ENCODE measurements at regions not wholly inside any gene's neighbourhood (a gene's known extent, or its start where the extent isn't known, plus 50 kb on each side); places are given as distances from the start of the nearest gene placed in this dataset.

GRCh38 chr6:148208298-148208697 is 134.3 kb upstream of the SASH1 start:
- no peak overlapping the region for H3K27ac Mint-ChIP-seq

DNA sequence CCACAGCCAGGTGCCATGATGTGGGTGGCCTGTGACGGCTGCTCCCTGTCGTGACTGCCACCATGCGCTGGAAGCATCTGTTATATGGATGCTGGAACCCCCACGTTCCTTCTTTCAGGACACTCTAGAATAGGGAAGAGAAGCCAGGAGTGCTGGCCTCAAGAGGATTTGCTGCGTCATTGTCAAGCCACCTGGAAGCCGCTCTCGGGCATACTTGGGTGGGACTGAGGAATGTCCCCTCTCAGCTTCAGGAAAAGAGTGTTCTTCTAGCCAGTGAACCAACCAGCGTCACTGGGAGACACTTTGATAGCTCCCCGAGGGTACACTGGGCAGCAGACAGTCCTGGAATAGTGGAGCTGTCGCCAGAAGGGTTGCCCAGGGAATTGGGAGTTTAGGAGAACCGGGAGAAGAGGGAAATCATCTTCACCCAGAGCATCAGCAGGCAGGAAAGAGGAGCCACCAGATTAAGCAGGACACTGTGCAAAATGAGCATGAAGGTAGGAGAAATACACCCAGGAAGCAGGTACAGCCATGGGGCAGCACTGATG is 130.8 kb upstream of the SASH1 start:
- Mint-ChIP-seq H3K27me3 (peaks cover 35% of the 10 kb centered on the region), H3K36me3 (no peaks in the 10 kb centered on the region), H3K9me3 (peaks cover 0 to 2% (median 0%) of the 10 kb centered on the region in 3 donors), H3K4me1 (no peaks in the 10 kb centered on the region), H3K27ac (no peak overlapping the region), H3K4me3 (no peak overlapping the region)

More at GRCh38 chr6:148208298-148208697, 134.3 kb upstream of the SASH1 start:
- H3K36me3 Mint-ChIP-seq: no peaks in the 10 kb centered on the region
- no peak overlapping the region for H3K4me3 Mint-ChIP-seq
- H3K9me3 Mint-ChIP-seq: peaks cover 5 to 6% (median 5%) of the 10 kb centered on the region in 3 donors
- H3K4me1 Mint-ChIP-seq: peaks cover 3 to 6% (median 4%) of the 10 kb centered on the region in 3 donors
- peaks cover 34% of the 10 kb centered on the region for H3K27me3 Mint-ChIP-seq

DNA sequence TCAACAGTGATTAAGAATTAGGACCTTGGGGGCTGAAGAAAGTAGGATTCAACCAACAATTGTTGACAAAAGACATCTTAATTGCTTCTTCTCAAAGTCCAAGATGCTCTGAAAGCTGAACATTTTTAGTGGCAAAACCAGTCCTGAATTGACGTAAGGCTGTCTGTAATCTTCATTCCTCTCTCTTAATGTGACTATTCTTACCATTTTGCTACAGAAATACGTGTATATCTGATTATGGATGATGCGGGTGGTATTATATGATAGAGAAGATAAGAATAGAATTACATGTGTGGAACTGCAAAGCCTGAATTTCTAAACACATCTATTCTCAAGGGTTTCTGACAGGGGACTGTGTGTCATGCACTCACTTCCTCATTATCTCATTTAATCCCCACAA is 130.3 kb upstream of the SASH1 start:
- H3K4me3 Mint-ChIP-seq: no peak overlapping the region
- peaks cover 0 to 2% (median 0%) of the 10 kb centered on the region in 3 donors for H3K9me3 Mint-ChIP-seq
- H3K36me3 Mint-ChIP-seq: no peaks in the 10 kb centered on the region
- H3K4me1 Mint-ChIP-seq: no peaks in the 10 kb centered on the region
- no peak overlapping the region for H3K27ac Mint-ChIP-seq
- peaks cover 37% of the 10 kb centered on the region for H3K27me3 Mint-ChIP-seq

- Mint-ChIP-seq H3K27me3 (peaks cover 31% of the 10 kb centered on the region), H3K36me3 (no peaks in the 10 kb centered on the region), H3K9me3 (peaks cover 0 to 2% (median 0%) of the 10 kb centered on the region in 3 donors), H3K4me3 (no peak overlapping the region), H3K27ac (no peak overlapping the region), H3K4me1 (no peaks in the 10 kb centered on the region)
Observed at GRCh38 chr6:148213366-148213765, 129.3 kb upstream of the SASH1 start.

- peaks cover 31% of the 10 kb centered on the region for H3K27me3 Mint-ChIP-seq
Observed at GRCh38 chr6:148214667-148215066, 128.0 kb upstream of the SASH1 start.

DNA sequence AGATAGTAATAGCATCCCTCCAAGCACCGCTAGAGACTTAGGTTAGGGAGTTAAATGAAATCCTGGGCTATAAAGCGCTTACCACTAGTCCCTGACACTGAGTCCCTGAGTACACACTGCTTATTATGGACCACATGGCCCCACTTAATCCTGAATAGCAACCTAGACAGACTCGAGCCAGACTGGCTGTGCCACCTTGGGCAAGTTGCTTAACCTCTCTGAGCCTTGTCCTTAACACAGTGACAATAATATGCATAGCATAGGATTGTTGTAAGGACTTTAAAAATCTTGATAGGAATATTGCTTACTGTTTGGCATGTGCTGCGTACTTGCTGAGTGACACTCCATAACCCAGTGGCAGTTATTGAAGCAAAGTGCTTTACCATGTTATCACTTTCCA is 125.6 kb upstream of the SASH1 start:
- peaks cover 30% of the 10 kb centered on the region for H3K27me3 Mint-ChIP-seq
- H3K36me3 Mint-ChIP-seq: no peaks in the 10 kb centered on the region
- no peak overlapping the region for H3K27ac Mint-ChIP-seq
- no peaks in the 10 kb centered on the region for H3K4me1 Mint-ChIP-seq
- no peak overlapping the region for H3K4me3 Mint-ChIP-seq
- no peaks in the 10 kb centered on the region for H3K9me3 Mint-ChIP-seq

More at GRCh38 chr6:148214667-148215066, 128.0 kb upstream of the SASH1 start:
- Mint-ChIP-seq H3K4me1 (no peaks in the 10 kb centered on the region), H3K27ac (no peak overlapping the region), H3K36me3 (no peaks in the 10 kb centered on the region), H3K9me3 (no peaks in the 10 kb centered on the region), H3K4me3 (no peak overlapping the region)

DNA sequence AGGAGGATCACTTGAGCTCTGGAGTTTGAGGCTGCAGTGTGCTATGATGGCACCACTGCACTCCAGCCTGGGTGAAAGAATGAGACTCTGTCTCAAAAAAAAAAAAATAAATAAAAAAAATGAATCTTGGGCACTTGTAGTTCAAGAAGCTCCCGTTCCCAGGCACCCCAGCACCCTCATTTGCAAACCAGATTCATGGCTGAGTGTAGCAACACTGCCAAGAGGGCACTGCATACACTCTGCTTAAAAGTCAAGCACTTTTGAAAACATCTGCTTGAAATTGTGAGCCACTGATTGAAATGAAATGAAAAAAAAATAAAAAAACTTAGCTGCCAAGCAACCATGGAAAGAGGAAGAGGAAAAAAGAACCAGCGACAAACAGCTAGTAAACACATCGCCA is 124.7 kb upstream of the SASH1 start:
- H3K27me3 Mint-ChIP-seq: peaks cover 25% of the 10 kb centered on the region
- no peaks in the 10 kb centered on the region for H3K9me3 Mint-ChIP-seq
- no peaks in the 10 kb centered on the region for H3K36me3 Mint-ChIP-seq
- no peak overlapping the region for H3K27ac Mint-ChIP-seq
- H3K4me3 Mint-ChIP-seq: no peak overlapping the region
- no peaks in the 10 kb centered on the region for H3K4me1 Mint-ChIP-seq

DNA sequence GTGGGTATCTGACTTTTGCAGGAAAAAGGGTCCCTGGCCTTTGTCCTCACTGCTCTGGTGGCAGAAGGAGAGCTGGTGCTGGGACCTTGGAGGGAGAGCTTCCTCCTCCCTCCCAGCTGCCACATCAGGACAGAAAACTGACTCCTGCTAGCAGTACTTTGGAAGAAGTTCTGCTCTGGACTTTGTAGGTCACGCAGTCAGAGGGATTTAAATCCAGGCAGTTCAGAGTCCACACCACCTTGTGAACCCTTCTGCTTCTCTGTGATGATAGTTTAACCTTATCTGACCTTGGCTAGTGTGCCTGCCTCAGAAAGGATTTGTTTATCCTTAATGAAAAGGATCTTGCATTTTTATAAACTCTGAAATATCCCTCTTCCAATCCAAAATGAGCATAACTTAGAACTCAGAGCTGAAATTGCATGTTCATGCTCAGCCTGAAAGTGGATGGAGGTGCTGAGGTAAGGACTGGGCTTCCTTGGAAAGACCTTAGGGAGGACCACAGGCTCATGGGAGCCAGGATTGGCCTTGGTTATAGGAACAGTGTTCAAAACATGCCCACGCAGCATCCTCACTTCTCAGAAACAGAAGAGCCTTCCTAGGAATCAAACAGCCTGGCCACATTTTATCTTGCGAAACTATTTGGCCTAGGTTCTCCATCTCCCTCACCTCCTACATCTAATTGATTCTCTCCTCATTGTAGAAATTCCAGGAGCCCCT is 123.9 kb upstream of the SASH1 start:
- H3K27me3 Mint-ChIP-seq: peaks cover 25% of the 10 kb centered on the region
- H3K36me3 Mint-ChIP-seq: no peaks in the 10 kb centered on the region
- H3K9me3 Mint-ChIP-seq: no peaks in the 10 kb centered on the region
- no peak overlapping the region for H3K27ac Mint-ChIP-seq
- no peaks in the 10 kb centered on the region for H3K4me1 Mint-ChIP-seq
- no peak overlapping the region for H3K4me3 Mint-ChIP-seq

DNA sequence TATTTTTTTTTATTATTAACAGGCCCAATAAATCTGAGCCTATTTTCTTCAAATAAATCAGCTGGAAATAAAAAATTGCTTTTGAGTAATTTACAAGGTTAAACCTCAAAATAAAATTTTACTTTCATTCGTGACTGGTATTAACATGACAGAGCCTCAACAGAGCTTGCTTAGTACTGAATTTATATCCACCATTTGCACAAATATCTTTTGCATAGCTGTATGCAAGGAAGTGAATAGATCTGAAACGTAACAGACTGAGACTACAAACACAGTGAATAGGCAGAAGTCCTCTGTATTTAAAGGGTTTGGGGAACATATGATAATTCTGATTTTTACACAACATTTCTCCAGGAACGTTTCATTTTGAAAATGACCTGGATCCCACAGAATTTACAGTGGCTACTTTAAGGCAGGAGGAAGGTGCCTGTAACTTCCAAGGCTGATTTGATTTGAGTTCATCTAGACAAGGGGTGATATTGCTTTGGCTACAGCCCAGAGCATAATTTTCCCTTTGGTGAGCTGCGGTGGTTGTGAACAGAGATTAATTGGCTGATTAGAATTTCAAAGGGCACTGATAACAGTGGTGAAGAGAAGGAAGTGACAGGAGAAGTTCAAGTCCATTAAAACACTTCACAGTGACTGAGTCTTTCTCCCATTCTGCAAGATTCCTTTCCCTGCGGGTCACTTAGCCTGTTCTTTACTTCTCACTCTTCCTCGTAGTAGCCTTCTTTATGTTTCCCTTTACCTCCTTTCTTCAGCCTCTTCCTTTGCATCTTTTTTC is 121.2 kb upstream of the SASH1 start:
- Mint-ChIP-seq H3K27ac (no peak overlapping the region), H3K27me3 (peaks cover 23% of the 10 kb centered on the region), H3K4me3 (no peak overlapping the region), H3K36me3 (no peaks in the 10 kb centered on the region), H3K9me3 (no peaks in the 10 kb centered on the region), H3K4me1 (no peaks in the 10 kb centered on the region)

GRCh38 chr6:148222376-148222775 is 120.3 kb upstream of the SASH1 start:
- Mint-ChIP-seq H3K27me3 (peaks cover 15% of the 10 kb centered on the region), H3K4me3 (no peak overlapping the region), H3K27ac (no peak overlapping the region), H3K36me3 (peaks cover 2% of the 10 kb centered on the region), H3K9me3 (no peaks in the 10 kb centered on the region), H3K4me1 (no peaks in the 10 kb centered on the region)

GRCh38 chr6:148222846-148223245 is 119.8 kb upstream of the SASH1 start:
- Mint-ChIP-seq H3K36me3 (peaks cover 2% of the 10 kb centered on the region), H3K4me1 (no peaks in the 10 kb centered on the region), H3K9me3 (no peaks in the 10 kb centered on the region), H3K4me3 (no peak overlapping the region), H3K27ac (no peak overlapping the region), H3K27me3 (peaks cover 15% of the 10 kb centered on the region)

- Mint-ChIP-seq H3K27ac (no peak overlapping the region), H3K27me3 (peaks cover 15% of the 10 kb centered on the region), H3K4me1 (no peaks in the 10 kb centered on the region)
Observed at GRCh38 chr6:148223424-148223842, 119.2 kb upstream of the SASH1 start.

DNA sequence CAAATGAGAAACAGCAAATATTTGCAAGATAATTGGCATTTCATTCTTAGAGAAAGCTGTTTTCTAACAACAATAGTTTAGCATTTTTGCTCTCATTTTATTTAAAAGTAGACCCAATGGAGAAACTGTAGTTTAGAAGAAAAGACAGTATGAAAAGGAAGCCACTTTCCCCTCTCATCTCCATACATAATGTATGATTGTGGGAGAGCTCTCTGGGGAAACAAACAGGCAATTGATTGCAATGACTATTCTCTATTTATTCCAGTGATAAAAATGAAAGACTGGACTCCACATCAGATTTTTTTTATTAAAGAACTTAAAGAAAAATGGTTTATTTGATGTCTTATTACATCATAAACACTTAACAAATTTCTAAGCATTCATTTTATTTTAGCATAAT is 116.8 kb upstream of the SASH1 start:
- no peaks in the 10 kb centered on the region for H3K4me1 Mint-ChIP-seq
- peaks cover 2% of the 10 kb centered on the region for H3K36me3 Mint-ChIP-seq
- no peak overlapping the region for H3K4me3 Mint-ChIP-seq
- peaks cover 1% of the 10 kb centered on the region for H3K27me3 Mint-ChIP-seq
- no peaks in the 10 kb centered on the region for H3K9me3 Mint-ChIP-seq
- H3K27ac Mint-ChIP-seq: no peak overlapping the region

More at GRCh38 chr6:148223424-148223842, 119.2 kb upstream of the SASH1 start:
- Mint-ChIP-seq H3K36me3 (peaks cover 2% of the 10 kb centered on the region), H3K9me3 (no peaks in the 10 kb centered on the region), H3K4me3 (no peak overlapping the region)

DNA sequence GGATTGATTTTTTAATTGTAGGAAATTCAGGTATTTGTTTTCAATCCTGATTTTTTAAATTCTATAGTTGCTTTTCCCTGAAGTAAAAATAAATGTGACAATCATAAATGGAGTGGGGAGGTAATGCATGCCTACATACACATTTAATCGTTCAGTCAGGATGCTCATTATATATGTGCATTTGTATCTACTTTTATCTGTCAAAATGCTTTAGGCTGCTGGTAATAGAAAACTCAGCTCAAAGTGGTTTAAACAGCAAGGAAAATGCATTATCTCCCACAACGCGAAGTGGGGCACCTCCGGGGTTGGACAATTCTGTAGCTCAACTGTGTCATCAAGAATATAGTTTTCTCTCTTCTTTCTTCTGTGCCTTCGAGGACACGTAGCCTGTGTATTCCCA is 116.4 kb upstream of the SASH1 start:
- Mint-ChIP-seq H3K4me1 (no peaks in the 10 kb centered on the region), H3K9me3 (no peaks in the 10 kb centered on the region), H3K27ac (no peak overlapping the region), H3K27me3 (no peaks in the 10 kb centered on the region), H3K4me3 (no peak overlapping the region), H3K36me3 (peaks cover 2% of the 10 kb centered on the region)

GRCh38 chr6:148231572-148231971 is 111.1 kb upstream of the SASH1 start:
- H3K4me3 Mint-ChIP-seq: no peak overlapping the region
- H3K36me3 Mint-ChIP-seq: peaks cover under 1% of the 10 kb centered on the region
- peaks cover 0 to 2% (median 0%) of the 10 kb centered on the region in 3 donors for H3K9me3 Mint-ChIP-seq
- no peaks in the 10 kb centered on the region for H3K4me1 Mint-ChIP-seq
- H3K27me3 Mint-ChIP-seq: no peaks in the 10 kb centered on the region
- H3K27ac Mint-ChIP-seq: no peak overlapping the region
